GM23338 (cell line): ENCODE measurements at regions not wholly inside any gene's neighbourhood (a gene's known extent, or its start where the extent isn't known, plus 50 kb on each side); places are given as distances from the start of the nearest gene placed in this dataset.

Experiments used
- ATAC-seq: fragments of 200-7000 bp; cut with Tn5 transposase; 3 replicates; pipeline ENCODE4 v1.9.1; 2020
- DNase-seq: peaks from one replicate; pipeline ENCODE4 v3.0.0-alpha.2; 2015; ENCODE audit warnings: low spot score
- H2AFZ ChIP-seq: fragments of 200-600 bp; sonication (generic); 2 replicates; pipeline ENCODE4 v1.8.0; 2016; ENCODE audit warnings: antibody characterized with exemption, mild to moderate bottlenecking, moderate library complexity
- H3F3A ChIP-seq: fragments of 200-600 bp; sonication (generic); replicated peaks from 2 replicates; pipeline ENCODE4 v1.8.0; 2017; ENCODE audit warnings: antibody characterized with exemption, mixed run types, low read depth
- H3K27ac ChIP-seq: fragments of 200-600 bp; sonication (generic); 2 replicates; pipeline ENCODE4 v1.6.1; 2016; ENCODE audit warnings: low read depth
- H3K27me3 ChIP-seq: fragments of 200-600 bp; sonication (generic); 2 replicates; pipeline ENCODE4 v1.8.0; 2016; ENCODE audit warnings: mild to moderate bottlenecking, mixed run types, moderate library complexity; ENCODE audit not compliant: insufficient read depth
- H3K36me3 ChIP-seq: fragments of 200-600 bp; sonication (generic); 2 replicates; pipeline ENCODE4 v1.8.0; 2016; ENCODE audit warnings: mild to moderate bottlenecking; ENCODE audit not compliant: insufficient read depth
- H3K4me1 ChIP-seq: fragments of 200-600 bp; sonication (generic); 2 replicates; pipeline ENCODE4 v1.8.0; 2016; ENCODE audit warnings: mild to moderate bottlenecking, moderate library complexity; ENCODE audit not compliant: insufficient read depth
- H3K4me2 ChIP-seq: fragments of 200-600 bp; sonication (generic); 2 replicates; pipeline ENCODE4 v1.7.1; 2017; ENCODE audit warnings: mixed run types
- H3K4me3 ChIP-seq: fragments of 200-600 bp; sonication (generic); 2 replicates; pipeline ENCODE4 v1.6.1; 2016; ENCODE audit warnings: mixed run types
- H3K79me2 ChIP-seq: fragments of 200-600 bp; sonication (generic); replicated peaks from 2 replicates; pipeline ENCODE4 v1.8.0; 2017; ENCODE audit warnings: mild to moderate bottlenecking; ENCODE audit not compliant: insufficient read depth
- H3K9me2 ChIP-seq: fragments of 200-600 bp; sonication (generic); 2 replicates; pipeline ENCODE4 v1.8.0; 2017; ENCODE audit not compliant: insufficient read depth
- H4K20me1 ChIP-seq: fragments of 200-600 bp; sonication (generic); replicated peaks from 2 replicates; pipeline ENCODE4 v1.8.0; 2017; ENCODE audit warnings: mild to moderate bottlenecking; ENCODE audit not compliant: insufficient read depth
- H3K27ac Mint-ChIP-seq: 2 replicates; pipeline ENCODE4 v1.8.0; 2020; ENCODE audit warnings: inconsistent platforms, mild to moderate bottlenecking, moderate library complexity, mixed read lengths
- H3K27me3 Mint-ChIP-seq: 3 replicates; pipeline ENCODE4 v1.8.0; 2022; ENCODE audit warnings: low read depth, mild to moderate bottlenecking, moderate library complexity, mixed read lengths, inconsistent platforms; ENCODE audit not compliant: insufficient read depth, poor library complexity
- H3K36me3 Mint-ChIP-seq: 3 replicates; pipeline ENCODE4 v1.8.0; 2021; ENCODE audit warnings: low read depth, mild to moderate bottlenecking, inconsistent platforms, moderate library complexity, mixed read lengths
- H3K4me1 Mint-ChIP-seq: 3 replicates; pipeline ENCODE4 v1.8.0; 2020; ENCODE audit warnings: mild to moderate bottlenecking, inconsistent platforms, mixed read lengths
- H3K4me3 Mint-ChIP-seq: 3 replicates; pipeline ENCODE4 v1.8.0; 2021; ENCODE audit warnings: moderate library complexity, mild to moderate bottlenecking, inconsistent platforms, mixed read lengths
- H3K9me3 Mint-ChIP-seq: 3 replicates; pipeline ENCODE4 v1.8.0; 2020; ENCODE audit warnings: moderate library complexity, mild to moderate bottlenecking, inconsistent platforms, mixed read lengths
- CREB1 ChIP-seq: fragments of 250-450 bp; sonication (Bioruptor Pico); IDR thresholded peaks from 2 replicates; pipeline ENCODE4 v1.5.0; 2020; ENCODE audit warnings: low read depth, mild to moderate bottlenecking, moderate library complexity
- EZH2 ChIP-seq: fragments of 200-600 bp; sonication (generic); IDR thresholded peaks from one replicate; pipeline ENCODE4 v1.8.0; 2017; ENCODE audit warnings: antibody characterized with exemption, mild to moderate bottlenecking, low read depth; ENCODE audit not compliant: unreplicated experiment
- JUNB ChIP-seq: IDR thresholded peaks from one replicate; pipeline ENCODE4 v1.6.1; 2016; ENCODE audit warnings: antibody characterized with exemption; ENCODE audit not compliant: unreplicated experiment
- ZNF331 ChIP-seq: fragments of 250-450 bp; sonication (Bioruptor Pico); IDR thresholded peaks from 2 replicates; pipeline ENCODE4 v1.5.0; 2020; ENCODE audit warnings: low read depth, mild to moderate bottlenecking, moderate library complexity
- ZNF462 ChIP-seq: fragments of 250-450 bp; sonication (Bioruptor Pico); IDR thresholded peaks from 2 replicates; pipeline ENCODE4 v1.5.0; 2020; ENCODE audit warnings: mild to moderate bottlenecking, moderate library complexity
- TF ChIP-seq, protein P1 (sequence below): IDR thresholded peaks from 2 replicates; pipeline ENCODE4 v1.6.1; 2016; ENCODE audit warnings: antibody characterized with exemption
- TF ChIP-seq, protein P2 (sequence below): IDR thresholded peaks from one replicate; pipeline ENCODE4 v1.6.1; 2018; ENCODE audit warnings: antibody characterized with exemption; ENCODE audit not compliant: unreplicated experiment
- TF ChIP-seq, protein P3 (sequence below), 2 experiments: fragments of 200-600 bp in 1 of 2; sonication (generic) in 1 of 2; conservative IDR thresholded peaks; 2 replicates each; pipeline versions ENCODE4 v1.5.1 to v1.6.1; 2016 to 2017; ENCODE audit warnings: antibody characterized with exemption in 2 of 2, low read depth in 2 of 2, mild to moderate bottlenecking in 2 of 2, moderate library complexity in 1 of 2

DNA sequence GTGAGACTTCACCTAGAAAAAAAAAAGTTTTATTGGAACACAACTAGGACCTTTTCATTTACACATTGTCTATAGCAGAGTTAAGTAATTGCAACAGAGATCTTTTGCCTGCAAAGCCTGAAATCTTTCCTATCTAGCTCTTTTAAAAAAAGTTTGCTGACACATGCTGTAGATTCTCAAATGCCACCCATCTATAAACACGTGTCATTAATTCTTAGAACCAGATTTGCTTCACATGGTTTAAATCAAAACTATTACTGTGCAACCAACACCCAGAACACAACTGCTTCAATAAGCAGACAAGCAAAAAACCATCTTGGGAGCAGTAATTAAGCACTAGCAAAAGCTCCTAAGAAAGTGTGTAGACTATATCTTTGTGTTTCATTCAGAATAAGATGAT lies 55.0 kb downstream of the OXSM start:
- no peak overlapping the region for H3K27ac Mint-ChIP-seq
- no peak overlapping the region for H3K4me3 Mint-ChIP-seq
- Histone ChIP-seq H3K4me2 (no peak overlapping the region), H2AFZ (no peak overlapping the region), H3K4me1 (no peaks in the 10 kb centered on the region), H4K20me1 (no peaks in the 10 kb centered on the region), H3F3A (no peaks in the 10 kb centered on the region), H3K27me3 (no peaks in the 10 kb centered on the region), H3K36me3 (no peaks in the 10 kb centered on the region), H3K27ac (no peak overlapping the region), H3K79me2 (no peaks in the 10 kb centered on the region), H3K4me3 (no peak overlapping the region), H3K9me2 (no peaks in the 10 kb centered on the region)
- H3K9me3 Mint-ChIP-seq: no peaks in the 10 kb centered on the region
- TF ChIP-seq CREB1 (CRISPR knock-in tag) (no peak), ZNF331 (CRISPR knock-in tag) (no peak), JUNB (no peak), EZH2 (no peak), ZNF462 (CRISPR knock-in tag) (no peak)
- TF ChIP-seq, protein P1, sequence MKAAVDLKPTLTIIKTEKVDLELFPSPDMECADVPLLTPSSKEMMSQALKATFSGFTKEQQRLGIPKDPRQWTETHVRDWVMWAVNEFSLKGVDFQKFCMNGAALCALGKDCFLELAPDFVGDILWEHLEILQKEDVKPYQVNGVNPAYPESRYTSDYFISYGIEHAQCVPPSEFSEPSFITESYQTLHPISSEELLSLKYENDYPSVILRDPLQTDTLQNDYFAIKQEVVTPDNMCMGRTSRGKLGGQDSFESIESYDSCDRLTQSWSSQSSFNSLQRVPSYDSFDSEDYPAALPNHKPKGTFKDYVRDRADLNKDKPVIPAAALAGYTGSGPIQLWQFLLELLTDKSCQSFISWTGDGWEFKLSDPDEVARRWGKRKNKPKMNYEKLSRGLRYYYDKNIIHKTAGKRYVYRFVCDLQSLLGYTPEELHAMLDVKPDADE: no peak
- TF ChIP-seq, protein P2, sequence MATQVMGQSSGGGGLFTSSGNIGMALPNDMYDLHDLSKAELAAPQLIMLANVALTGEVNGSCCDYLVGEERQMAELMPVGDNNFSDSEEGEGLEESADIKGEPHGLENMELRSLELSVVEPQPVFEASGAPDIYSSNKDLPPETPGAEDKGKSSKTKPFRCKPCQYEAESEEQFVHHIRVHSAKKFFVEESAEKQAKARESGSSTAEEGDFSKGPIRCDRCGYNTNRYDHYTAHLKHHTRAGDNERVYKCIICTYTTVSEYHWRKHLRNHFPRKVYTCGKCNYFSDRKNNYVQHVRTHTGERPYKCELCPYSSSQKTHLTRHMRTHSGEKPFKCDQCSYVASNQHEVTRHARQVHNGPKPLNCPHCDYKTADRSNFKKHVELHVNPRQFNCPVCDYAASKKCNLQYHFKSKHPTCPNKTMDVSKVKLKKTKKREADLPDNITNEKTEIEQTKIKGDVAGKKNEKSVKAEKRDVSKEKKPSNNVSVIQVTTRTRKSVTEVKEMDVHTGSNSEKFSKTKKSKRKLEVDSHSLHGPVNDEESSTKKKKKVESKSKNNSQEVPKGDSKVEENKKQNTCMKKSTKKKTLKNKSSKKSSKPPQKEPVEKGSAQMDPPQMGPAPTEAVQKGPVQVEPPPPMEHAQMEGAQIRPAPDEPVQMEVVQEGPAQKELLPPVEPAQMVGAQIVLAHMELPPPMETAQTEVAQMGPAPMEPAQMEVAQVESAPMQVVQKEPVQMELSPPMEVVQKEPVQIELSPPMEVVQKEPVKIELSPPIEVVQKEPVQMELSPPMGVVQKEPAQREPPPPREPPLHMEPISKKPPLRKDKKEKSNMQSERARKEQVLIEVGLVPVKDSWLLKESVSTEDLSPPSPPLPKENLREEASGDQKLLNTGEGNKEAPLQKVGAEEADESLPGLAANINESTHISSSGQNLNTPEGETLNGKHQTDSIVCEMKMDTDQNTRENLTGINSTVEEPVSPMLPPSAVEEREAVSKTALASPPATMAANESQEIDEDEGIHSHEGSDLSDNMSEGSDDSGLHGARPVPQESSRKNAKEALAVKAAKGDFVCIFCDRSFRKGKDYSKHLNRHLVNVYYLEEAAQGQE: no peak
- TF ChIP-seq, protein P3, sequence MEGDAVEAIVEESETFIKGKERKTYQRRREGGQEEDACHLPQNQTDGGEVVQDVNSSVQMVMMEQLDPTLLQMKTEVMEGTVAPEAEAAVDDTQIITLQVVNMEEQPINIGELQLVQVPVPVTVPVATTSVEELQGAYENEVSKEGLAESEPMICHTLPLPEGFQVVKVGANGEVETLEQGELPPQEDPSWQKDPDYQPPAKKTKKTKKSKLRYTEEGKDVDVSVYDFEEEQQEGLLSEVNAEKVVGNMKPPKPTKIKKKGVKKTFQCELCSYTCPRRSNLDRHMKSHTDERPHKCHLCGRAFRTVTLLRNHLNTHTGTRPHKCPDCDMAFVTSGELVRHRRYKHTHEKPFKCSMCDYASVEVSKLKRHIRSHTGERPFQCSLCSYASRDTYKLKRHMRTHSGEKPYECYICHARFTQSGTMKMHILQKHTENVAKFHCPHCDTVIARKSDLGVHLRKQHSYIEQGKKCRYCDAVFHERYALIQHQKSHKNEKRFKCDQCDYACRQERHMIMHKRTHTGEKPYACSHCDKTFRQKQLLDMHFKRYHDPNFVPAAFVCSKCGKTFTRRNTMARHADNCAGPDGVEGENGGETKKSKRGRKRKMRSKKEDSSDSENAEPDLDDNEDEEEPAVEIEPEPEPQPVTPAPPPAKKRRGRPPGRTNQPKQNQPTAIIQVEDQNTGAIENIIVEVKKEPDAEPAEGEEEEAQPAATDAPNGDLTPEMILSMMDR (conservative IDR thresholded peaks at IDR 0.05; ENCODE audit: low read depth in 2 of 2): no peak
- H3K27me3 Mint-ChIP-seq: no peaks in the 10 kb centered on the region
- H3K36me3 Mint-ChIP-seq: no peaks in the 10 kb centered on the region
- H3K4me1 Mint-ChIP-seq: peaks cover 3% of the 10 kb centered on the region; the same call in 2 of the 3 replicates
- ATAC-seq (no peak), DNase-seq (no peak)
